ENCODE measurements at regions not wholly inside any gene's neighbourhood (a gene's known extent, or its start where the extent isn't known, plus 50 kb on each side); places are given as distances from the start of the nearest gene placed in this dataset.

DNA sequence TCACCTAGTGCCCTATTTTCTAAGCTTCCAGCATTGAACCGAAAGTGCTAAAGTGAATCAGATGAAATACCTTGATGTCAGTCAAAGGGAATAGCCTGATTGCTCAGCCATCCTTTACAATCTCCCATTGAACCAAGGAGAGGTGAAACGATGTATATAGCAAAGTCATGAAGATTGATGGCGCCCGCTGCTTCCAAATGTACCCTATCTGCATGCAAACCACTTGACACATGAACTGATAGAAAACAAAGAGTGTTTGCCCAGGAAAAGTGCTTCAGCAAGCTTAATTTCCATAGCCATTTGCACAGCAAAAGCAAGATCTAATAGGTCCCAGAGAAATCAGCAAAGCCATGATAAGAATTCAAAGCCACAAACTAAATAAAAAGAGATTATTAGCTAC, 624.9 kb upstream of the PCDH9 start:
- TF ChIP-seq, protein P1, sequence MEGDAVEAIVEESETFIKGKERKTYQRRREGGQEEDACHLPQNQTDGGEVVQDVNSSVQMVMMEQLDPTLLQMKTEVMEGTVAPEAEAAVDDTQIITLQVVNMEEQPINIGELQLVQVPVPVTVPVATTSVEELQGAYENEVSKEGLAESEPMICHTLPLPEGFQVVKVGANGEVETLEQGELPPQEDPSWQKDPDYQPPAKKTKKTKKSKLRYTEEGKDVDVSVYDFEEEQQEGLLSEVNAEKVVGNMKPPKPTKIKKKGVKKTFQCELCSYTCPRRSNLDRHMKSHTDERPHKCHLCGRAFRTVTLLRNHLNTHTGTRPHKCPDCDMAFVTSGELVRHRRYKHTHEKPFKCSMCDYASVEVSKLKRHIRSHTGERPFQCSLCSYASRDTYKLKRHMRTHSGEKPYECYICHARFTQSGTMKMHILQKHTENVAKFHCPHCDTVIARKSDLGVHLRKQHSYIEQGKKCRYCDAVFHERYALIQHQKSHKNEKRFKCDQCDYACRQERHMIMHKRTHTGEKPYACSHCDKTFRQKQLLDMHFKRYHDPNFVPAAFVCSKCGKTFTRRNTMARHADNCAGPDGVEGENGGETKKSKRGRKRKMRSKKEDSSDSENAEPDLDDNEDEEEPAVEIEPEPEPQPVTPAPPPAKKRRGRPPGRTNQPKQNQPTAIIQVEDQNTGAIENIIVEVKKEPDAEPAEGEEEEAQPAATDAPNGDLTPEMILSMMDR (IDR thresholded peaks at IDR 0.05) = no peak
- no peak for TF ChIP-seq EP300 (IDR thresholded peaks at IDR 0.05)

All from upper lobe of left lung (tissue), 4 donors.